ENCODE measurements at regions not wholly inside any gene's neighbourhood (a gene's known extent, or its start where the extent isn't known, plus 50 kb on each side); places are given as distances from the start of the nearest gene placed in this dataset.

- DNase-seq, result no peak
These were observed 95.5 kb downstream of the RDH14 start for GRCh38 chr2:18464913-18465312.

- no peak for DNase-seq
These were observed 104.4 kb downstream of the RDH14 start for GRCh38 chr2:18456026-18456425.

- no peak for DNase-seq
These were observed 105.1 kb downstream of the RDH14 start for GRCh38 chr2:18455236-18455862.

- no peak for DNase-seq
These were observed 105.7 kb downstream of the RDH14 start for GRCh38 chr2:18454692-18455235.

DNA sequence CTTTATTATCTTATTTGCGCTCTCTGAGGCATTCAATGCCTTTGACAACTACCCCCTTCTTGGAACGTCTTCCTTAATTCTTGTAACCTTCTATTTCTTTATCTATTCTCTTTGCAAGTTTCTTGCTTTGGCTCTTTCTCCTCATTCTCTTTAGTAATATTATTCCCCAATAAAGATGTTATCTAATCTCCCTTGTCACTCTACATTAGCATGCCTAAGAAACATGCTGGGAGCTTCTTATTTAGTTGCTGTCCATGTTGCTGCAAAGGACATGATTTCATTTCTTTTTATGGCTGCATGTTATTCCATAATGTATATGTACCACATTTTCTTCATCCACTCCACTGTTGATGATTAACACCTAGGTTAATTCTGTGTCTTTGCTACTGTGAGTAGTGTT is 113.7 kb downstream of the RDH14 start:
- DNase-seq, result no peak

DNA sequence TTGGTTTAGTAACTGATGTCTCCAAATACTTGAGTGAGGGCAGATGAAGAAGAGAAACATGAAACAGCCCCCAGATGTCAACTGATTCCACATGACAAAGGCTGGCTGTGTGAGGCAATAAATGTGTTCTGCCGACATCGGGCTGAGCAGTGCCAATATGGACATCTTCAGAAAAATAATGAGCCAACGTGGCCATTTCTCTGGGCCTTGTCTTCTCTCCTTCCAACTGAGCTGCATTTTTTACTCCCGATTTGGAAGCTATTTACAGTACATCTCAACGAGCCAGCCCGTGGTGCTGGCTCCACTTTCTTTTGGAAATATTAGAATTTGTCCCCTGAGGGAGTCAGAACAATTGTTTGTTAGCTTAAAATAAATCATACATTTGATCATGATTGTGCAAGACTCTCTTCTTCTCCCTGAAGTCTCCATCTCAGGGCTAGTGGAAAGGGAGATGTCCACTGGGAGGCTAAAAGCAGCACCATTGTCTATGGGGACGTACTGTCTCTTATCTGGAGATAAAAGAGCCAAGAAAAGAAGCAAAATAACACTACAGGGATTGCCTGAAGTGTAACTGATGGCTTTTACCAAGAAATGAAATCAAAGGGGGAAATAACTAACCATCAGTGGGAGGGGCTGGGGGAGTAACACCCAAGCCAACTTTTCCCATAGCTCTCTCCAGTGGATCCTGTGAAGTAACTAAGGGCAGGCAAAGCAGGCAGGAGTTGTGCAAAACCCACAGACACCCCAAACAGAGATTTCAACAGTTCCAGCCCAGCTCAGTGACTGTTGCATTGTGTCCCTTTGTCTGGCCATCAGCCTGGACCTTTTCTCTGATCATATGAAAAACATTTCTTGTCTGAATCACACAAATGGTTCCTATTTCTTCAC is 114.8 kb downstream of the RDH14 start:
- no peak for DNase-seq

DNA sequence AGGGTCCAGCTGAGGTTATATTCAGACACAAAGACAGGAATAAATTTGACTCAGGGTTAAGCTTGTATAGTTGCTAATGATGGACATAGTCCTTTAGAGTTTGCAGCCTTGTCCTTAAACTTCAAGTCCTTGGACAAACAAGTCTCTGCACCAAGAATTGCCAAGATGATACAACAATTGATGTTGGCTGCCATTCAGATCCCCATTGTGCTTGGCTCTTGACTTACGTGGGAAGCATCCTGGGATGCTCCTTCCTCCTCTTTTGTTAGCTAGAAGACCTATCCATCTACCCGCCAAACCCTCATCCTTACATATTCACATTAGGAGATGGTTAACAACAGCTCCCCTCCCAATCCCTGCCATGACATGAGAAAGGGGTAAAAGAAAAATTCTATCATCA is 115.6 kb downstream of the RDH14 start:
- no peak for DNase-seq

GRCh38 chr2:18441583-18441982 is 118.9 kb downstream of the RDH14 start:
- DNase-seq, result no peak

- no peak for DNase-seq
These were observed 119.7 kb downstream of the RDH14 start for GRCh38 chr2:18440777-18441176.

DNA sequence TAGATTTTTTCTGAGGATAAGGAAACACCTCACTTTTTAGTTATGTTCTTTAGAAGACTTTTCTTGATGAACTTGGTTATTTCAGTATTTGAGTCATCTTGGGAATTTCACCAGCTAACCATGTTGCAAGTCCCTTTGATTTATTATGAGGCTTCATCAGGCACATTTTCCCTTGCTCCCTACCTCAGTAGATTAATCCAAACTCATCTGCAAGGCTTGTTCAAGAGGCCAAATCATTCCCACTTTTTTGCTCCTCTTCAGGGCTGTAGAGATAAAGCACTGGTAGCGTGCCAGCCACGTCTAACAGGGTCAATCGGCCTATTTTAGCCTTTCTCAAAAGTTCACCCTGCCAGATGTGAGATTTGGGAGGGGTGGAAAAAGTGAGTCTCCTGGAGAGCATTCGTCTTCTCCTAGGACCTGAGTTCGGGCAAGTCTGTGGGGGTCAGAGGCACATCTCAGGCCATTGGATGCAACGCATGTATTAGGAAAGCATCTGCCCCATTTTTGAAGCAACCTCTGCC is 120.3 kb downstream of the RDH14 start:
- DNase-seq, result no peak

DNA sequence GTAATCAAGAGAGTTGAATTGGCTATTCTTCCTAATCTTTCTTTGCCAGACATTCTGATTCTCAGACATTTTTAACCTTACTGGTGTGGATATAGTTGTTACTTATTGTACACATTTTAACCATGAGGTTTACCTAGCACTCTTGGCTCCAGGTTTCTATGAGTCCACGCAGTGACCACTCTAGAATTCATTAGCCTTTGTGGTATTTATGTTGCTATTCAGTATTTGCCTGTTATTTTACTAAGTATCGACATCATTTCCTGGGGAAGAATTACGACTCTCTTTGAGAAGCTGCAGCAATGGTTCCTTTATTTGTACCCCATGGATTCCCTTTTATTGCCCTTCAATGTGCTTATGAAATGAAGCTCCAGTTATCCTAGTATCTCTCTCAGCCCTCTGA is 120.7 kb downstream of the RDH14 start:
- DNase-seq, result no peak

GRCh38 chr2:18437909-18438308 is 122.5 kb downstream of the RDH14 start:
- DNase-seq, result no peak

DNA sequence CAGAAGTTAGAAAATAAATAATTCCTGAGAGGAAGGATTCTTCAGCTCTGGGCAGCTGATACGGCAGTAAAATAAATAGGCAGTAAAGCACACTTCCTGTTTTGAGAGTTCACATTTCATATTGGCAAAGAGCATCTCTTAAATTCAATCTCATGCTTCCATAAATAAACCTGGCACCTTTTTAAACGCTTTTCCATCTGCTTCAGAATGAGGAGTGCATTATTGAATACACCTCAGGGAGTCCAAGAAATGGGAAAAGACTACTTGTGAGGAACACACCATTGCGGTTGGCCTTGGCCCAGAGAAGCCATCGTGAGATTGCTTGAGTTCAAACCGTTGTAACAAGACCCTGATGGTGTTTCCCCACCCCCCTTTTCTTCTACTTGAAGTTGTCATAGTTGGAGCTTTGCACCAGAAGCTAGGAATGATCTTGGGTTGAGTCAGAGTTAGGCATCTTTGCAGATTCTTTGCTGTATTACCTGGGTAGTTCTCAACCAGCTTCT is 123.9 kb downstream of the RDH14 start:
- DNase-seq, result no peak

GRCh38 chr2:18435426-18436037 is 124.9 kb downstream of the RDH14 start:
- DNase-seq, result peak in 1 of 5 donors; percentile 14

- no peak for DNase-seq
These were observed 126.6 kb downstream of the RDH14 start for GRCh38 chr2:18433872-18434271.

DNA sequence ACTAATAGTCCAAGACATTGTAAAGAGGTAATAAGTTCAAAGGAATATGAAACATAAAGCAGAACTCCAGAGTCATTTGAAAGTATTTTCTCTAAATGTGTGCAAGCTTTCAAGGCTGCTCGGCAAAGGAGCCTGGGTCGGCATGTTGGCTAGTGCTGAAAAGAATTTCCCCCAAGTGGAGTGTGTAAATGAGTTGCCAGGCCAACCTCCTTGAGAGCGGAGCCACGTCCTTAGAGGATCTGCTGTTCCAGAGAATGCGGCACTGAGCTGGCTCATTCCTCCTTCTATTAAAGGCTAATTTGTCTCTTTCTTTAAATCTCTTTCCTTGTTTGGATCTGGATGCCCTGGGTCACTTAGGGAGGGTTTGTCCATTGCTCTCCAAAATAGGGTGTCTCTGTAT is 127.5 kb downstream of the RDH14 start:
- no peak for DNase-seq

DNA sequence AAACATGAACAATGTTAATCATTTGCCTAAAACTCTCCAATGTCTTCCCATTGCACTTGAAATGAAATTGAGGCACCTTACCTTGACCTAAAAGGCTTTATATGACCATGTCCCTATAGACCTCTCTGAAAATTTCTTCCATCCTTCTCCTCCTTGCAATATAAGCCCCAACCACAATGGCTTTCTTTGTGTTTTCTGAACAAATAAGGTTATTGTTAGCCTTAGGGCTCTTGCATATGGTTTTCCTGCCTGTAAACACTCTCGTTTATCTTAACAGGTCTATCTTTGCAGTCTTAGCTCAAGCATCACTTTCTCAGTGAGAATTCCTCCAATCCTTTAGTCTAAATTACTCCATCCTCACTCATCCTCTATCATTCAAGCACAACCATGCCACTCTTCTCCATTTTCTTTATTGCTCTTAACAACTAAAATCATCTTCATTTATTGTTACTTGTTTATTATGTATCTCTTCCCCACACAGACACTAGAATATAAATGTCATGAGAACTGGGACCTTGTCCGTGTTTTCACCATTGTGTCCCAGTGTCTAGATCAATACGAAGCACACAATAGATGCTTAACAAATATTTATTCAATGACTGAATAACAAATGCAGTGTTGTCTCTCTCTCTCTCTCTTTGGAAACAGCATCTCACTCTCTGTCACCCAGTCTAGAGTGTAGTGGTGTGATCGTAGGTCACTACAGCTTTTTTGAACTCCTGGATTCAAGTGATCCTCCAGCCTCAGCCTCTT is 129.3 kb downstream of the RDH14 start:
- DNase-seq, result no peak

- DNase-seq, result no peak
These were observed 131.9 kb downstream of the RDH14 start for GRCh38 chr2:18428516-18428915.

DNA sequence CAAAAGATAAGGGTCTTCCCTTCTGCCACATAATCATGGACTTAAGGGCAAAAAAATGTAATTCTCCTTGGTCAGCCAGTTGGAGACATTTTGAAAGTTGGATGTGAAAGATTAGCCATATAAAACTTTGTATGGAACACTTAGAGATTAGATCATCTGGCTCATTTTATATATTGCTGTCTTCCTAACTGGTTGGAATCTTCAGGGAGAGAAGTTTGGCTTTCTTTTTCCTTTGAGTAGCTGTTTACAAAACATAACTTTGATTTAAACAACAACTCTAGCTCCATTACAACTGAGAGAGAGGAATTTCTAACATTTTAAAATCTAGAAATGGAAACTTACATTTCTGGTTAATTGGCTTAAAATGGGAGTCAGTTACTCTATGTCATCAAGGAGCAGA is 132.7 kb downstream of the RDH14 start:
- no peak for DNase-seq

- DNase-seq, result no peak
These were observed 134.3 kb downstream of the RDH14 start for GRCh38 chr2:18426174-18426573.

- no peak for DNase-seq
These were observed 135.2 kb downstream of the RDH14 start for GRCh38 chr2:18425210-18425703.

- DNase-seq, result no peak
These were observed 136.8 kb downstream of the RDH14 start for GRCh38 chr2:18423636-18424035.
